ENCODE measurements at regions not wholly inside any gene's neighbourhood (a gene's known extent, or its start where the extent isn't known, plus 50 kb on each side); places are given as distances from the start of the nearest gene placed in this dataset.

GRCh38 chr10:109379186-109379585, 544.1 kb downstream of the XPNPEP1 start:
- H2BK20ac ChIP-seq (ENCODE audit: low read depth, low read length, poor library complexity, severe bottlenecking): no peak overlapping the region
- no peaks in the 10 kb centered on the region for H3K27me3 ChIP-seq (ENCODE audit: insufficient read depth, low read length)
- H3K79me2 ChIP-seq (ENCODE audit: insufficient read depth, low read length): no peaks in the 10 kb centered on the region
- no peaks in the 10 kb centered on the region for H4K20me1 ChIP-seq (ENCODE audit: control insufficient read depth, insufficient read depth, insufficient read length)
- no peak overlapping the region for H3K56ac ChIP-seq (ENCODE audit: insufficient read length, low read depth, low read length)
- H3K23me2 ChIP-seq (ENCODE audit: insufficient read length, low read depth, low read length, poor library complexity, severe bottlenecking): no peaks in the 10 kb centered on the region
- H3K23ac ChIP-seq (ENCODE audit: insufficient read length, low read depth, low read length): no peak overlapping the region
- Mint-ChIP-seq H3K27me3 (ENCODE audit: low read depth) (no peaks in the 10 kb centered on the region), H3K4me1 (no peaks in the 10 kb centered on the region), H3K9me3 (no peaks in the 10 kb centered on the region; a peak in 1 of 5 replicates), H3K4me3 (no peak overlapping the region), H3K27ac (no peak overlapping the region), H3K36me3 (ENCODE audit: insufficient read depth in 1 of 3, low read depth in 3 of 3) (no peaks in the 10 kb centered on the region)
- H3K79me1 ChIP-seq (ENCODE audit: insufficient read depth, low read depth, low read length, poor library complexity, severe bottlenecking): no peaks in the 10 kb centered on the region
- H3K14ac ChIP-seq (ENCODE audit: insufficient read depth, low read length): no peak overlapping the region
- H2BK120ac ChIP-seq (ENCODE audit: low read depth, low read length, poor library complexity, severe bottlenecking): no peak overlapping the region
- H2BK15ac ChIP-seq (ENCODE audit: low read depth, low read length): no peak overlapping the region
- no peaks in the 10 kb centered on the region for H3K9me3 ChIP-seq (ENCODE audit: control insufficient read depth, low read depth, low read length)
- H2AFZ ChIP-seq (ENCODE audit: low read length): no peak overlapping the region
- no peak overlapping the region for H4K8ac ChIP-seq (replicated peaks; ENCODE audit: insufficient read length, low read depth, low read length)
- H3K9ac ChIP-seq (ENCODE audit: extremely low read depth, insufficient read length, low read length): no peak overlapping the region
- no CpG with 5 or more reads among the region's 2 CpGs for WGBS (ENCODE audit: extremely low coverage, insufficient read length, low lambda C conversion rate)
- H2BK12ac ChIP-seq (ENCODE audit: insufficient read length, low read depth, low read length): no peak overlapping the region
- H4K91ac ChIP-seq (ENCODE audit: insufficient read length, low read depth, low read length): no peak overlapping the region
- no peak overlapping the region for H3K27ac ChIP-seq (ENCODE audit: insufficient read length, low read depth, low read length)
- no peak overlapping the region for H2BK5ac ChIP-seq (ENCODE audit: insufficient read length, low read length)
- no peak overlapping the region for H2AK5ac ChIP-seq (ENCODE audit: insufficient read length, low read length)
- no peak overlapping the region for H3K4ac ChIP-seq (ENCODE audit: low read depth, low read length)
- no peak overlapping the region for H3K4me2 ChIP-seq (ENCODE audit: insufficient read depth, insufficient read length, low read length)
- H3K4me1 ChIP-seq (ENCODE audit: insufficient read depth, low read length): no peaks in the 10 kb centered on the region
- H3T11ph ChIP-seq (ENCODE audit: low read length): no peak overlapping the region
- no peak overlapping the region for H4K5ac ChIP-seq (ENCODE audit: insufficient read length, low read depth, low read length)
- no peak for TF ChIP-seq CTCF (conservative IDR thresholded peaks at IDR 0.05)
- no peak overlapping the region for H3K18ac ChIP-seq (ENCODE audit: insufficient read length, low read depth, low read length)
- DNase-seq: no peak

Measured in H9 (cell line).